Esophagus muscularis mucosa (tissue), 4 donors: ENCODE measurements at regions not wholly inside any gene's neighbourhood (a gene's known extent, or its start where the extent isn't known, plus 50 kb on each side); places are given as distances from the start of the nearest gene placed in this dataset.

Experiments
- DNase-seq: peaks from one replicate; pipeline ENCODE4 v3.0.0-alpha.2; 2017; ENCODE audit errors: extremely low spot score
- H3K27ac ChIP-seq, 4 donors: fragments of 200-600 bp; sonication (generic); replicated peaks in 1 of 4; 1 replicate in 3 of 4; 2 replicates in 1 of 4; pipeline ENCODE4 v1.5.1; 2016 to 2019; ENCODE audit warnings: mild to moderate bottlenecking in 1 of 4
- H3K27me3 ChIP-seq, 4 donors: fragments of 200-600 bp; sonication (generic); one replicate each; pipeline versions ENCODE4 v1.5.1 to v1.6.0; 2016 to 2019
- H3K36me3 ChIP-seq, 4 donors: fragments of 200-600 bp; sonication (generic); one replicate each; pipeline ENCODE4 v1.5.1; 2016 to 2019
- H3K4me1 ChIP-seq, 4 donors: fragments of 200-600 bp; sonication (generic); one replicate each; pipeline ENCODE4 v1.5.1; 2016 to 2019
- H3K4me3 ChIP-seq, 4 donors: fragments of 200-600 bp; sonication (generic); 1 replicate in 2 of 4; 2 replicates in 2 of 4; pipeline ENCODE4 v1.5.1; 2016 to 2019; ENCODE audit warnings: mild to moderate bottlenecking in 4 of 4, moderate library complexity in 1 of 4
- H3K9me3 ChIP-seq, 4 donors: fragments of 200-600 bp; sonication (generic); 1 replicate in 3 of 4; 2 replicates in 1 of 4; pipeline ENCODE4 v1.5.1; 2016 to 2019
- EP300 ChIP-seq: sonication (generic); formaldehyde crosslinking; IDR thresholded peaks from one replicate; pipeline ENCODE4 v1.6.1; 2017; ENCODE audit warnings: antibody characterized with exemption
- POLR2A ChIP-seq: fragments of 450-650 bp; IDR thresholded peaks from one replicate; pipeline ENCODE4 v1.6.1; 2017; ENCODE audit warnings: antibody characterized with exemption, moderate library complexity, mild to moderate bottlenecking, low read depth
- POLR2AphosphoS5 ChIP-seq, 2 donors: sonication (generic); formaldehyde crosslinking; IDR thresholded peaks; one replicate each; pipeline ENCODE4 v1.6.1; 2017; ENCODE audit warnings: antibody characterized with exemption in 2 of 2
- WGBS: methylation state at CpG from one replicate; pipeline ENCODE4 v1.1.5; 2018; 5-methylcytosine and 5-hydroxymethylcytosine counted together
- intact Hi-C: fragments of 100-400 bp; cut with DNase I; formaldehyde crosslinking; loops from one replicate; pipeline ENCODE4 v1.15.1; 2023
- TF ChIP-seq, protein P1 (sequence below), 3 experiments: fragments of 200-600 bp in 2 of 3; fragments of 450-650 bp in 1 of 3; sonication (generic) in 2 of 3; IDR thresholded peaks; one replicate each; pipeline ENCODE4 v1.5.1; 2017 to 2019; ENCODE audit warnings: antibody characterized with exemption in 3 of 3, mild to moderate bottlenecking in 2 of 3, moderate library complexity in 1 of 3

DNA sequence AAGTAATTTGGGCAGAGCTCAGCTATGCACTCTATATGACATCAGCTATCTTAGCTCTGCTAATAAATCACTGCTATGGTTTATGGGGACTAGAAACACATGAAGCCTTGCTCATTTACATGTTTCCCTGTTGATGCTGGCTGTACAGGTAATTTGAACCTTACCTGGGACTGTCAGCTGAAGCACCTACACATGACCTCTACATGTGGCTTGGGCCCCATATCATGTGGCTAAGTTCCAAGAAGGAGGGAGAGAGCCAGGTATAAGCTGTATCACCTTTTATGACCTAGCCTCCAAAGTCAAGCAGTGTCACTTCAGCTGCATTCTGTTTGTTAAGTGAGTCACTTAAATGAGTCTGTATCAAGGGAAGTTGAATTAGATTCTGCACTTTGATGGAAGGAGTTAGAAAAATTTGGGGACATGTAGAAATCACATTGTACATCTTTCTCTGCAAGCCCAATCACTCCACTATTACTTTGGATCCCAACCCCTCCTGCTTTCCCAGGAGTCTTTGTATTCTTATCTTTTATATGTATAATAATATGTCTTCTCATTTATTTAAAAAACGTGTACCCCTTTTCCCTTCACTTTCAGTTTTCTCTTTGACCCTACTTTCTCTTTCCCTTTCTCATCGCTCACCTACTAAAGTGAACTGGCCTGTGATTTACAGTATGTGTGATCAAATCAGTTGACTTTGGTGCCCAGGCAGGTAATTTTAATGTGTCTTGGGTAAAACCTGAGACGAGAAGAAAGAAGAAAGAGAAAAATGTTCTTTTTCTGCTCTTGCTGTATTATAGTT lies 53.4 kb upstream of the PRKACB start:
- Histone ChIP-seq H3K9me3 (no peaks in the 10 kb centered on the region), H3K36me3 (no peaks in the 10 kb centered on the region), H3K4me3 (no peak overlapping the region), H3K27ac (no peak overlapping the region), H3K4me1 (peaks cover 0 to 18% (median 7%) of the 10 kb centered on the region in 4 donors), H3K27me3 (no peaks in the 10 kb centered on the region)
- no peak for DNase-seq
- TF ChIP-seq POLR2AphosphoS5 (IDR thresholded peaks at IDR 0.05) (no peak), POLR2A (no peak), EP300 (no peak)
- TF ChIP-seq, protein P1, sequence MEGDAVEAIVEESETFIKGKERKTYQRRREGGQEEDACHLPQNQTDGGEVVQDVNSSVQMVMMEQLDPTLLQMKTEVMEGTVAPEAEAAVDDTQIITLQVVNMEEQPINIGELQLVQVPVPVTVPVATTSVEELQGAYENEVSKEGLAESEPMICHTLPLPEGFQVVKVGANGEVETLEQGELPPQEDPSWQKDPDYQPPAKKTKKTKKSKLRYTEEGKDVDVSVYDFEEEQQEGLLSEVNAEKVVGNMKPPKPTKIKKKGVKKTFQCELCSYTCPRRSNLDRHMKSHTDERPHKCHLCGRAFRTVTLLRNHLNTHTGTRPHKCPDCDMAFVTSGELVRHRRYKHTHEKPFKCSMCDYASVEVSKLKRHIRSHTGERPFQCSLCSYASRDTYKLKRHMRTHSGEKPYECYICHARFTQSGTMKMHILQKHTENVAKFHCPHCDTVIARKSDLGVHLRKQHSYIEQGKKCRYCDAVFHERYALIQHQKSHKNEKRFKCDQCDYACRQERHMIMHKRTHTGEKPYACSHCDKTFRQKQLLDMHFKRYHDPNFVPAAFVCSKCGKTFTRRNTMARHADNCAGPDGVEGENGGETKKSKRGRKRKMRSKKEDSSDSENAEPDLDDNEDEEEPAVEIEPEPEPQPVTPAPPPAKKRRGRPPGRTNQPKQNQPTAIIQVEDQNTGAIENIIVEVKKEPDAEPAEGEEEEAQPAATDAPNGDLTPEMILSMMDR (IDR thresholded peaks at IDR 0.05): no peak
- intact Hi-C loops: no loop called here
- 62% methylated on average over 3 of the region's 3 CpGs for WGBS

DNA sequence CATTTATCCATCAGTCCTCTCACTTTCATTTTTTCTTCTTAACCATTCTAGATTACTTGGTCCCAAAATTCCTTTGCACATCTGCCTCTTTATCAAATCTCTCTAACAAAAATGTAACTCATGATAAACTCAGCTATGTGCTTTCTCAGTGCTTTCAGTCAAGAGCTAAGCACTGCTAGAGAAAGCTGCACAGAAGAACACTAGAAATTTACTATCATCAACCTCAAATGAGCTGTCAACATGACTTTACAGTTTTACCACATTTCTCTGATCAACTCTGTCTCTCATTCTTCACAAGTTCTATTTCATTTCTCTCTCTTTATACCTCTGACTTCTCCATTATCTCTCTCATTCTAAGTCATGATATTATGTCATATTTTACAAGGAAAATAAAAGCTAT lies 54.2 kb upstream of the PRKACB start:
- intact Hi-C loops: no loop called here
- TF ChIP-seq, protein P1 (IDR thresholded peaks at IDR 0.05): no peak
- no peak for TF ChIP-seq POLR2A
- Histone ChIP-seq H3K4me3 (no peak overlapping the region), H3K36me3 (no peaks in the 10 kb centered on the region), H3K9me3 (no peaks in the 10 kb centered on the region), H3K4me1 (peaks cover 0 to 18% (median 7%) of the 10 kb centered on the region in 4 donors), H3K27me3 (no peaks in the 10 kb centered on the region), H3K27ac (no peak overlapping the region)
- DNase-seq: no peak

DNA sequence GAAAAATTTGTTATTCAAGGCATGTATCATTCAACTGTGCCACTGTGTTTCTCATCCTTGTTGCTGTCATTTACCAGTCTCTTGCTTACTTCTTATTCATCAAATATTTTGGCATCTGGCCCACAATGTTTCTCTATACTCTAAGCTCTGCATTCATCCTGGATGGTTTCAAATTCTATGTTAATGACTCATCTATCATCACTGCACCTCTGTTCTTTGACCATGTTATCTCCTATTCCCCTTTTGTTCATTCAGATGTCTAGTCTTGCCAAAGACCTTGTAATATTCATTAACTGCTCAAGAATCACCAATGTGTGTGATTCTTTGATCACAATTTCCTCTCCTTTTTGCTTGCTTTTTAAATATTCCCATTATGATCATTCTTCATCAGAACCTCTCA lies 54.6 kb upstream of the PRKACB start:
- peaks cover 0 to 18% (median 6%) of the 10 kb centered on the region in 4 donors for H3K4me1 ChIP-seq
- H3K27ac ChIP-seq: no peak overlapping the region
- TF ChIP-seq EP300 (no peak), POLR2A (no peak), POLR2AphosphoS5 (IDR thresholded peaks at IDR 0.05) (no peak)
- TF ChIP-seq, protein P1 (IDR thresholded peaks at IDR 0.05): no peak
- no peaks in the 10 kb centered on the region for H3K9me3 ChIP-seq
- no peak overlapping the region for H3K4me3 ChIP-seq
- no peak for DNase-seq
- intact Hi-C loops: no loop called here
- H3K27me3 ChIP-seq: no peaks in the 10 kb centered on the region
- no peaks in the 10 kb centered on the region for H3K36me3 ChIP-seq

DNA sequence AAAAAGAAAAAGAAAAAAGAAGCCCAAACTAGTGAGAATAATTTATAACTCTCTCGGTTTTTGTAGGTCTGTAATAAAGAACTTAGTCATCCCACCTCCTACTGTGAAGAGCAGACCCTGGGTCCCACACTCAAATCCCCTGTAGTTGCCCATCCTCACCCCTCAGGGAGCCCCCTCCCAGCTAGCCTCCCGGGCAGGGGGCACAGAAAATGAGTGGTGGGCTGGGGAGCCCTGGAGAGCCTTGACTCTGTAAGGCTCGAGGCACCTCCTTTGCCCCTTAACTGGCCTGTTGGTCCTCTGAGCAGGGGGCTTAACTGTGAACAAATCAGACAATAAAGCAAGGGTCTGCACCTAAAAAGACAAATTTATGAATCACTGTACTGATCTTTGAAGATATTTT lies 57.5 kb upstream of the PRKACB start:
- H3K27ac ChIP-seq: no peak overlapping the region
- WGBS: 94% methylated on average over 3 of the region's 3 CpGs
- DNase-seq: no peak
- no peaks in the 10 kb centered on the region for H3K27me3 ChIP-seq
- H3K4me3 ChIP-seq: no peak overlapping the region
- TF ChIP-seq EP300 (no peak), POLR2AphosphoS5 (IDR thresholded peaks at IDR 0.05) (no peak), POLR2A (no peak)
- TF ChIP-seq, protein P1 (IDR thresholded peaks at IDR 0.05): no peak
- intact Hi-C loops: no loop called here
- no peaks in the 10 kb centered on the region for H3K9me3 ChIP-seq
- H3K36me3 ChIP-seq: no peaks in the 10 kb centered on the region
- peaks cover 0 to 22% (median 6%) of the 10 kb centered on the region in 4 donors for H3K4me1 ChIP-seq

DNA sequence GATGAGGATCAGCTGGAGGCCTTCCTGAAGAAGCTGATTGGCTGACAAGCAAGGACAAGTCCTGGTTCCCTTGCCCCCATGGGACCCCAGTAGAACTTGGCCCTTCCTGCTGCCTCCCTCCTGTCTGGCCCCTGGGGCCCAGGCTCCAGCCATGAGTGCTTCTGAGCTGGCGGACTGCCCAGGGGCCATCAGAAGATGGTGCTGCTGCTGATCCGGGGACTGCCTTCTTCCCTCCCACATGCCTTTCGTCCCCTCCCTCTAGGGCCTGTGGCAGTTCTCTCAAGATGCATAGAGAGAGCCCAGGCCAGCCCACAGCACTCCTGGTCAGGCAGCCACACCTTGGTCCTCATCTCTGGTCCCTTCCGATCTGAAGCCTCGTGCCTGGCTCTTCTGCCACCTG lies 57.9 kb upstream of the PRKACB start:
- TF ChIP-seq EP300: no peak
- no peak for TF ChIP-seq POLR2A
- TF ChIP-seq POLR2AphosphoS5 (IDR thresholded peaks at IDR 0.05): no peak
- TF ChIP-seq, protein P1 (IDR thresholded peaks at IDR 0.05): no peak
- Histone ChIP-seq H3K9me3 (no peaks in the 10 kb centered on the region), H3K27me3 (no peaks in the 10 kb centered on the region), H3K4me1 (peaks cover 0 to 22% (median 7%) of the 10 kb centered on the region in 4 donors), H3K36me3 (no peaks in the 10 kb centered on the region), H3K27ac (no peak overlapping the region), H3K4me3 (no peak overlapping the region)
- DNase-seq: no peak
- 95% methylated on average over 5 of the region's 5 CpGs for WGBS
- intact Hi-C loops: no loop called here
